ENCODE measurements at regions not wholly inside any gene's neighbourhood (a gene's known extent, or its start where the extent isn't known, plus 50 kb on each side); places are given as distances from the start of the nearest gene placed in this dataset.
"Not testable (repeated sequence)": the region's sequence is repeated elsewhere in the genome, so short reads cannot be mapped to it uniquely, and the experiment has no call there.

GRCh38 chr9:87381050-87381711 lies 116.5 kb upstream of the DAPK1 start:
- no peak for TF ChIP-seq CTCF (conservative IDR thresholded peaks at IDR 0.05; ENCODE audit: low read depth, low read length)
- peak; percentile 44 for DNase-seq (ENCODE audit: low read depth)

GRCh38 chr9:87381746-87382145 lies 115.9 kb upstream of the DAPK1 start:
- DNase-seq (ENCODE audit: low read depth) = no peak
- no peak for TF ChIP-seq CTCF (conservative IDR thresholded peaks at IDR 0.05; ENCODE audit: low read depth, low read length)
- no peak overlapping the region for H3K4me3 ChIP-seq (ENCODE audit: low read length)

More at GRCh38 chr9:87381050-87381711, 116.5 kb upstream of the DAPK1 start:
- H3K4me3 ChIP-seq (ENCODE audit: low read length) = no peak overlapping the region

- no peak overlapping the region for H3K4me3 ChIP-seq (ENCODE audit: low read length)
- no peak for DNase-seq (ENCODE audit: low read depth)
- TF ChIP-seq CTCF (conservative IDR thresholded peaks at IDR 0.05; ENCODE audit: low read depth, low read length) = no peak
These were observed 114.8 kb upstream of the DAPK1 start for GRCh38 chr9:87382900-87383299.

GRCh38 chr9:87383344-87384150 lies 114.1 kb upstream of the DAPK1 start:
- no peak for DNase-seq (ENCODE audit: low read depth)
- no peak overlapping the region for H3K4me3 ChIP-seq (ENCODE audit: low read length)
- TF ChIP-seq CTCF (conservative IDR thresholded peaks at IDR 0.05; ENCODE audit: low read depth, low read length) = no peak

GRCh38 chr9:87386490-87387025 lies 111.1 kb upstream of the DAPK1 start:
- no peak for TF ChIP-seq CTCF (conservative IDR thresholded peaks at IDR 0.05; ENCODE audit: low read depth, low read length)
- H3K4me3 ChIP-seq (ENCODE audit: low read length) = no peak overlapping the region
- no peak for DNase-seq (ENCODE audit: low read depth)

GRCh38 chr9:87387351-87388011 lies 110.2 kb upstream of the DAPK1 start:
- TF ChIP-seq CTCF (conservative IDR thresholded peaks at IDR 0.05; ENCODE audit: low read depth, low read length) = no peak
- no peak for DNase-seq (ENCODE audit: low read depth)

GRCh38 chr9:87388708-87389107 lies 109.0 kb upstream of the DAPK1 start:
- not testable (repeated sequence) for H3K4me3 ChIP-seq (ENCODE audit: low read length)

More at GRCh38 chr9:87387351-87388011, 110.2 kb upstream of the DAPK1 start:
- H3K4me3 ChIP-seq (ENCODE audit: low read length) = no peak overlapping the region

More at GRCh38 chr9:87388708-87389107, 109.0 kb upstream of the DAPK1 start:
- not testable (repeated sequence) for DNase-seq (ENCODE audit: low read depth)

All from retinal pigment epithelial cell (primary cell).